ENCODE measurements at regions not wholly inside any gene's neighbourhood (a gene's known extent, or its start where the extent isn't known, plus 50 kb on each side); places are given as distances from the start of the nearest gene placed in this dataset.

DNA sequence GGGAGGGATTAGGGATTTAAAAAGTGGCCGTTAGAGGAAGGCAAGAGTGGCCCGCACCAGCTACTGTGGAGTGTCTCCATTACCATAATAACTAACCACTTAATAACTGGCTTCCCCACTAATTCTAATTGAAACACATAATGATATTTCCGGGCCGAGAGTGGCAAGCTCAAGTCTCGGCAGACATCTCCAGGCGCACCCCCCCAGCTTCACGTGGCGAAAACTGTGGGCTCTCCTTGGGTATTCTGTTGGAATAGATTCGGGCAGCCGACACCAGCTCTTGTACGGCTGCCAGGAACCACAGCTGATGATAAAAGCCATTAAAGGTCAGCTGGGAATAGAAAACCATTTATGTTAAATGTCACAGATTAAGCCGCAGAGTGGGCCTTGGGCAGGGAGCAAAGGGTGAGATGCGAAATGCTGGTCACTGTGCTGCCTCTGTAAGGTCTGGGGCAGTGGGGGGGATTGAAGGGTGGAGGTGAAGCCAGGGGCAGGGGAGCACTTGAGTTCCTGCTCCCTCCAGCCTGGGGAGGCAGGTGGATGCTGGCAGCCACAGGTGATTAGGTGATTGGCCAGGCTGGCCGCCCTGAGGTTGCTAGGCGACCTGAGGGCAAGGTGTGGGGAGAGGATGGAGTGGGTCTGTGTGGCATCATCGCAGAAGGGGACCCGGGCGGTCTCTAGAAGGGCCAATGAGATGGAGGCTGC is 115.6 kb upstream of the SDK2 start:
- Mint-ChIP-seq H3K27ac (peak overlapping the region in 1 of 2 donors; percentile 57), H3K36me3 (no peaks in the 10 kb centered on the region), H3K4me3 (no peak overlapping the region), H3K9me3 (peaks cover 0 to 4% (median 0%) of the 10 kb centered on the region in 3 donors), H3K4me1 (peaks cover 9 to 22% (median 17%) of the 10 kb centered on the region in 3 donors), H3K27me3 (no peaks in the 10 kb centered on the region)
- ChIA-PET POLR2A (no interaction called here), CTCF (no interaction called here)
- WGBS (ENCODE audit: insufficient coverage): 72% methylated on average over 16 of the region's 18 CpGs
- ATAC-seq (replicated peaks in 1 of 4) (no peak), DNase-seq (no peak)
- Histone ChIP-seq H3K27me3 (replicated peaks in 1 of 2; ENCODE audit: control insufficient read depth in 2 of 2, extremely low read depth in 1 of 2, insufficient read depth in 2 of 2, low read length in 1 of 2) (peaks cover 0 to 25% of the 10 kb centered on the region in 2 experiments), H3K27ac (ENCODE audit: low read length) (no peak overlapping the region), H3K4me3 (ENCODE audit: control insufficient read depth in 1 of 2, extremely low read depth in 1 of 2, low read length in 1 of 2) (no peak overlapping the region), H3K9me3 (no peaks in the 10 kb centered on the region), H3K36me3 (ENCODE audit: control insufficient read depth in 2 of 2, extremely low read depth in 1 of 2, insufficient read depth in 1 of 2, low read length in 1 of 2) (no peaks in the 10 kb centered on the region), H3K4me1 (ENCODE audit: control insufficient read depth in 1 of 2, extremely low read depth in 1 of 2, insufficient read depth in 2 of 2, low read length in 2 of 2) (peaks cover 0 to 3% of the 10 kb centered on the region in 2 experiments)

DNA sequence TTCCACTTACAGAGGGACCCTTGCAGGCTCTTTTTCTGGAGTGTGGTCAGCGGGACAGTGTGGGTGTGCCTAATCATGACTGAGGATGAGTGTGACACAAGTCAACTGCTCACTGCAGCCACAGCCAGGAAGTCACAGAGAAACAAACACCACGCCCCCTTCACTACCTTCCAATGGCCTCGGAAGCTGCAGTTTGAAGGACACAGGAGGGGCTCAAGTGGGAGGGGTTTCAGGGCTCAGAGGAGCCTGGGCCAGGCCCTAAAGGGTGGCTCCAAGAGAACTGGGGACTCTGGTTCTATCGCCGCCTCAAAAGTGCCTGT is 116.2 kb upstream of the SDK2 start:
- Mint-ChIP-seq H3K27me3 (no peaks in the 10 kb centered on the region), H3K4me1 (peaks cover 9 to 22% (median 17%) of the 10 kb centered on the region in 3 donors), H3K27ac (no peak overlapping the region), H3K36me3 (no peaks in the 10 kb centered on the region), H3K9me3 (peaks cover 0 to 4% (median 0%) of the 10 kb centered on the region in 3 donors), H3K4me3 (no peak overlapping the region)
- ATAC-seq (replicated peaks in 1 of 4) (peak in 1 of 4 experiments; percentile 51), DNase-seq (peak in 1 of 35 experiments; percentile 17)
- Histone ChIP-seq H3K9me3 (no peaks in the 10 kb centered on the region), H3K36me3 (ENCODE audit: control insufficient read depth in 2 of 2, extremely low read depth in 1 of 2, insufficient read depth in 1 of 2, low read length in 1 of 2) (no peaks in the 10 kb centered on the region), H3K27ac (ENCODE audit: low read length) (no peak overlapping the region), H3K4me1 (ENCODE audit: control insufficient read depth in 1 of 2, extremely low read depth in 1 of 2, insufficient read depth in 2 of 2, low read length in 2 of 2) (peaks cover 0 to 3% of the 10 kb centered on the region in 2 experiments), H3K27me3 (replicated peaks in 1 of 2; ENCODE audit: control insufficient read depth in 2 of 2, extremely low read depth in 1 of 2, insufficient read depth in 2 of 2, low read length in 1 of 2) (peaks cover 0 to 26% of the 10 kb centered on the region in 2 experiments), H3K4me3 (ENCODE audit: control insufficient read depth in 1 of 2, extremely low read depth in 1 of 2, low read length in 1 of 2) (no peak overlapping the region)
- CTCF ChIA-PET: interaction anchor here in 1 of 2 donors (0.6 kb wide), 1 partner anchor 709 kb away, joined by 5 read pairs; no protein-coding TSS in a partner anchor
- 84% methylated on average over 3 of the region's 5 CpGs for WGBS (ENCODE audit: insufficient coverage)
- POLR2A ChIA-PET: no interaction called here

DNA sequence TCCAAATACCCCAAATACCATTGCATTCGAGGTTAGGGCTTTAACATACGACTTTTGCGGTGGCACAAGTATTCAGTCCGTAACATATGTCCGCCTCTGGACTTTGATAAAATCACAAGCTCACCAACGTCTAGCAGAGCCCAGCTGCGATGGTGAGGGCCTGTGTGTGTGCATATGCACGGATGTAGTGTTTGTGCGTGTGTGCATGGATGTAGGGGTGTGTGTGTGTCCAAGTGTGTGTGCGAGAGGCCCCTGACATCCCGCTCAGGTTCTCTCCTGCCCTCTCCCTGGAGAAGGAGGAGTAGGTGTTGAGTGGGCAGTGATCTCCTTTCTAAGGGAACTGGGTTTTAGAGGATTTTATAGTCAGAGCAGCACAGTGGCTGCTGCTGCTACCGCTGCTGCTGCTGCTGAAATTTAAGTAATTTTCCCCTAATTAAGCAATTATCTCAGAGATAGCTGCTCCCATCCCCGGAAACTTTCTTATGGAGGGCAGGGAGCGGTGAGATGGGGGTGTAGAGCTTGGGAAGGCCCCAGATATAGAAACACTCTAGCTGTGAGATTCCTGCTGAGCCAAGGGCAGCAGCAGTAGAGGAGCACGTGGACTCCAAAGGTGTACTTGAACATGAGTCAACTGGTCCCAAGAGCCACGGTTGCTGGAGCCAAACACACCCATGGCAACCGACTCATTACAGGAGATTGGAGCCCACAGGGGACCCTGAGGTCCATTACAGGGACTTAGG is 121.7 kb upstream of the SDK2 start:
- Mint-ChIP-seq H3K9me3 (no peaks in the 10 kb centered on the region), H3K27me3 (peaks cover 4 to 7% of the 10 kb centered on the region in 2 donors), H3K4me1 (peaks cover 0 to 2% (median 0%) of the 10 kb centered on the region in 3 donors), H3K4me3 (no peak overlapping the region), H3K27ac (peak overlapping the region in 1 of 2 donors; percentile 59), H3K36me3 (no peaks in the 10 kb centered on the region)
- 82% methylated on average over 13 of the region's 17 CpGs for WGBS (ENCODE audit: insufficient coverage)
- no peak overlapping the region for H3K4me3 ChIP-seq (ENCODE audit: control insufficient read depth in 1 of 2, extremely low read depth in 1 of 2, low read length in 1 of 2)
- H3K9me3 ChIP-seq: no peaks in the 10 kb centered on the region
- no peaks in the 10 kb centered on the region for H3K4me1 ChIP-seq (ENCODE audit: control insufficient read depth in 1 of 2, extremely low read depth in 1 of 2, insufficient read depth in 2 of 2, low read length in 2 of 2)
- peaks cover 0 to 31% of the 10 kb centered on the region in 2 experiments for H3K27me3 ChIP-seq (replicated peaks in 1 of 2; ENCODE audit: control insufficient read depth in 2 of 2, extremely low read depth in 1 of 2, insufficient read depth in 2 of 2, low read length in 1 of 2)
- CTCF ChIA-PET: no interaction called here
- POLR2A ChIA-PET: no interaction called here
- H3K27ac ChIP-seq (ENCODE audit: low read length): no peak overlapping the region
- DNase-seq (no peak), ATAC-seq (replicated peaks in 1 of 4) (no peak)
- H3K36me3 ChIP-seq (ENCODE audit: control insufficient read depth in 2 of 2, extremely low read depth in 1 of 2, insufficient read depth in 1 of 2, low read length in 1 of 2): no peaks in the 10 kb centered on the region

DNA sequence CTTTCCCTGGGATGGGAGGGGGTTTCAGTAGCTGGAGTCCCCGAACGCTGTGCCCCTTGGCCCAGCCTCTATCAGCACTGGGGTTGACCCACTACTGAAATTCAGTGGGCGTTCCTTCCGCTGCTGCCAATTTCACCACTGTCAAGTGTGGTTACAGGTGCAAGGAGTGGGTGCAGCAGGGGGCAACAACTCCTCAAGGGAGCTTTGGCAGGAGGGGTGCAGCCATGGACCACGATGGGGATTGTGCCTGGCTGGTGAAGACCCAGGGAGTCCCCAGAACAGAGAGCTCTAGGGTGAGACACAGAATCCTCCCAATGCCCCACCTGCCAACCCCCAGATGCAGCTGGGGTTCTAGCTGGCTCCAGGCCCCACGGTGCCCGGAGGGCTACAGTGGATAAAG is 123.5 kb upstream of the SDK2 start:
- ATAC-seq (replicated peaks in 1 of 4): no peak
- peaks cover 0 to 26% of the 10 kb centered on the region in 2 experiments for H3K27me3 ChIP-seq (replicated peaks in 1 of 2; ENCODE audit: control insufficient read depth in 2 of 2, extremely low read depth in 1 of 2, insufficient read depth in 2 of 2, low read length in 1 of 2)
- Mint-ChIP-seq H3K4me1 (peaks cover 0 to 6% (median 0%) of the 10 kb centered on the region in 3 donors), H3K36me3 (no peaks in the 10 kb centered on the region), H3K9me3 (no peaks in the 10 kb centered on the region), H3K4me3 (no peak overlapping the region), H3K27me3 (peaks cover 4 to 7% of the 10 kb centered on the region in 2 donors), H3K27ac (no peak overlapping the region)
- no peak for DNase-seq
- no CpG with 5 or more reads among the region's 7 CpGs for WGBS (ENCODE audit: insufficient coverage)
- H3K9me3 ChIP-seq: no peaks in the 10 kb centered on the region
- ChIA-PET POLR2A (no interaction called here), CTCF (no interaction called here)
- H3K4me3 ChIP-seq (ENCODE audit: control insufficient read depth in 1 of 2, extremely low read depth in 1 of 2, low read length in 1 of 2): no peak overlapping the region
- H3K36me3 ChIP-seq (ENCODE audit: control insufficient read depth in 2 of 2, extremely low read depth in 1 of 2, insufficient read depth in 1 of 2, low read length in 1 of 2): no peaks in the 10 kb centered on the region
- no peaks in the 10 kb centered on the region for H3K4me1 ChIP-seq (ENCODE audit: control insufficient read depth in 1 of 2, extremely low read depth in 1 of 2, insufficient read depth in 2 of 2, low read length in 2 of 2)
- H3K27ac ChIP-seq (ENCODE audit: low read length): no peak overlapping the region

DNA sequence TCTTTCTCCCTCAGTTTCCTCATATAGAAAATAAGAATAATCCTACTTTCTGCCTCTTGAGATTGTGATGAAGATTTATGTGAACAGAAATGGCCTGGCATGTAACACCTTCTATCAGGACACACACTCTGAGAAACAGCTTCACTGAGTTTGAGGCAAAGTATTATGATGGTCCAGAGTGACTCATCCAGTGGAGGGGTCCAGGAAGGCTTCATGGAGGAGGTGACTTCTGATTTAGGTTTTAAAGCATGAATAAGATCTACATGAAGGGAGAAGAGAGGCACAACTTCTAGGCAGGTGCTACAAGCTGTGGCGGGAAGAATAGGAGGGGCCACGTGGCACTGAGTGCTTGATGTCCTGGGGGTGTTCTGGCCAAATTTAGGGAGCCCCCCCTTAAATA is 124.4 kb upstream of the SDK2 start:
- peaks cover 0 to 6% (median 5%) of the 10 kb centered on the region in 3 donors for H3K4me1 Mint-ChIP-seq
- Histone ChIP-seq H3K4me1 (ENCODE audit: control insufficient read depth in 1 of 2, extremely low read depth in 1 of 2, insufficient read depth in 2 of 2, low read length in 2 of 2) (no peaks in the 10 kb centered on the region), H3K4me3 (ENCODE audit: control insufficient read depth in 1 of 2, extremely low read depth in 1 of 2, low read length in 1 of 2) (no peak overlapping the region), H3K27me3 (replicated peaks in 1 of 2; ENCODE audit: control insufficient read depth in 2 of 2, extremely low read depth in 1 of 2, insufficient read depth in 2 of 2, low read length in 1 of 2) (peaks cover 0 to 26% of the 10 kb centered on the region in 2 experiments), H3K27ac (ENCODE audit: low read length) (no peak overlapping the region), H3K9me3 (no peaks in the 10 kb centered on the region), H3K36me3 (ENCODE audit: control insufficient read depth in 2 of 2, extremely low read depth in 1 of 2, insufficient read depth in 1 of 2, low read length in 1 of 2) (no peaks in the 10 kb centered on the region)
- H3K36me3 Mint-ChIP-seq: no peaks in the 10 kb centered on the region
- no peak overlapping the region for H3K27ac Mint-ChIP-seq
- CTCF ChIA-PET: no interaction called here
- DNase-seq (no peak), ATAC-seq (replicated peaks in 1 of 4) (no peak)
- H3K27me3 Mint-ChIP-seq: peaks cover 4 to 7% of the 10 kb centered on the region in 2 donors
- WGBS (ENCODE audit: insufficient coverage): no CpG with 5 or more reads among the region's 2 CpGs
- POLR2A ChIA-PET: no interaction called here
- H3K4me3 Mint-ChIP-seq: no peak overlapping the region
- no peaks in the 10 kb centered on the region for H3K9me3 Mint-ChIP-seq

DNA sequence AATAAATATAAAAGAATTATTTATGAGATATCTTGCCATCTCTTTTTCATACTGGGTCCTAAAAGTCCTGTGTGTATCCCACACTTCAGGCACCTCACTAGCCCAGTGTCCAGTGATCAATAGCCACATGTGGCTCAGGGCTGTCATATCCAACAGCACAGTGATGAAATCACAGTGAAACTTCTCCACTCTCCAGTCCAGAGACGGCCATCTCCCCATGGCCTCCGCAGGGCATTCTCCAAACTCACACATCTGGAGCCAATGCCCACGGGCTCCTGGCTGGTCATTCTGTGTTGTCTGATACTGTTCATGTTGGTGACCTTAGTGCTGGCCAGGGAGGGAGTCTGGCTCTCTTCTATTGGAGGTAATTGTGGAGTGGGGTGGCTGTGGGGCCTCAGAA is 125.2 kb upstream of the SDK2 start:
- DNase-seq (no peak), ATAC-seq (replicated peaks in 1 of 4) (no peak)
- no peaks in the 10 kb centered on the region for H3K9me3 Mint-ChIP-seq
- no peaks in the 10 kb centered on the region for H3K36me3 Mint-ChIP-seq
- ChIA-PET POLR2A (no interaction called here), CTCF (no interaction called here)
- peaks cover 0 to 8% (median 6%) of the 10 kb centered on the region in 3 donors for H3K4me1 Mint-ChIP-seq
- Histone ChIP-seq H3K36me3 (ENCODE audit: control insufficient read depth in 2 of 2, extremely low read depth in 1 of 2, insufficient read depth in 1 of 2, low read length in 1 of 2) (no peaks in the 10 kb centered on the region), H3K27me3 (replicated peaks in 1 of 2; ENCODE audit: control insufficient read depth in 2 of 2, extremely low read depth in 1 of 2, insufficient read depth in 2 of 2, low read length in 1 of 2) (peaks cover 0 to 23% of the 10 kb centered on the region in 2 experiments), H3K4me3 (ENCODE audit: control insufficient read depth in 1 of 2, extremely low read depth in 1 of 2, low read length in 1 of 2) (no peak overlapping the region), H3K27ac (ENCODE audit: low read length) (no peak overlapping the region), H3K9me3 (no peaks in the 10 kb centered on the region), H3K4me1 (ENCODE audit: control insufficient read depth in 1 of 2, extremely low read depth in 1 of 2, insufficient read depth in 2 of 2, low read length in 2 of 2) (no peaks in the 10 kb centered on the region)
- WGBS (ENCODE audit: insufficient coverage): no CpG with 5 or more reads among the region's 3 CpGs
- H3K27me3 Mint-ChIP-seq: peaks cover 4 to 7% of the 10 kb centered on the region in 2 donors
- H3K4me3 Mint-ChIP-seq: no peak overlapping the region
- H3K27ac Mint-ChIP-seq: no peak overlapping the region
